Ovary (tissue), 3 donors: ENCODE measurements at regions not wholly inside any gene's neighbourhood (a gene's known extent, or its start where the extent isn't known, plus 50 kb on each side); places are given as distances from the start of the nearest gene placed in this dataset.

Source experiments
- CTCF ChIP-seq, 3 donors: fragments of 450-650 bp in 2 of 3; fragments of 200-600 bp in 1 of 3; IDR thresholded peaks; one replicate each; pipeline versions ENCODE4 v1.5.1 to v1.8.0; 2016 to 2022; ENCODE audit warnings: antibody characterized with exemption in 3 of 3, mild to moderate bottlenecking in 1 of 3
- POLR2A ChIP-seq: fragments of 450-650 bp; IDR thresholded peaks from one replicate; pipeline ENCODE4 v1.6.1; 2017; ENCODE audit warnings: antibody characterized with exemption, mild to moderate bottlenecking, moderate library complexity
- donor health status: DM: no; HTN: no; CAD: no.

- TF ChIP-seq CTCF (IDR thresholded peaks at IDR 0.05) (no peak), POLR2A (no peak)
Measured at GRCh38 chr5:167412556-167412955, 878.9 kb upstream of the WWC1 start.
